Naive thymus-derived CD4-positive, alpha-beta T cell (primary cell): ENCODE measurements at regions not wholly inside any gene's neighbourhood (a gene's known extent, or its start where the extent isn't known, plus 50 kb on each side); places are given as distances from the start of the nearest gene placed in this dataset.

Experiments used
- ATAC-seq: fragments of 150-1000 bp; cut with Tn5 transposase; 2 replicates; pipeline ENCODE4 v1.10.0; 2021; ENCODE audit warnings: mild to moderate bottlenecking, moderate library complexity
- CTCF ChIA-PET: fragments of 350-600 bp; sonication (Branson Sonifier 250); formaldehyde crosslinking; loops from one replicate; lab custom pipeline; 2021; ENCODE audit warnings: antibody characterized with exemption; lab: Charles Lee
- POLR2A ChIA-PET: fragments of 350-600 bp; sonication (Branson Sonifier 250); formaldehyde crosslinking; loops from one replicate; lab custom pipeline; 2021; ENCODE audit warnings: antibody characterized with exemption, inconsistent platforms; lab: Charles Lee
- DNase-seq, 9 donors: peaks; one replicate each; pipeline versions ENCODE4 v3.0.0 to v3.0.0-alpha.2; 2020 to 2022; ENCODE audit warnings: mixed read lengths in 1 of 9
- H3K27ac ChIP-seq: one replicate; pipeline ENCODE4 v1.7.0; 2013; ENCODE audit warnings: mild to moderate bottlenecking, low read depth, low read length, moderate library complexity
- H3K27me3 ChIP-seq, 2 donors: one replicate each; pipeline ENCODE4 v1.7.0; 2013; ENCODE audit warnings: low read length in 2 of 2, mild to moderate bottlenecking in 2 of 2, moderate library complexity in 2 of 2; ENCODE audit not compliant: control insufficient read depth in 2 of 2, insufficient read depth in 2 of 2
- H3K36me3 ChIP-seq, 3 experiments: 1 replicate in 2 of 3; 2 replicates in 1 of 3; pipeline ENCODE4 v1.7.0; 2013; ENCODE audit warnings: low read length in 3 of 3, mild to moderate bottlenecking in 3 of 3, moderate library complexity in 1 of 3; ENCODE audit not compliant: insufficient read depth in 3 of 3, control insufficient read depth in 2 of 3
- H3K4me1 ChIP-seq, 2 donors: one replicate each; pipeline ENCODE4 v1.7.0; 2013; ENCODE audit warnings: low read length in 2 of 2, mild to moderate bottlenecking in 2 of 2, moderate library complexity in 1 of 2; ENCODE audit not compliant: control insufficient read depth in 2 of 2, insufficient read depth in 2 of 2
- H3K4me3 ChIP-seq: 2 replicates; pipeline ENCODE4 v1.7.0; 2013; ENCODE audit warnings: mild to moderate bottlenecking, low read length
- H3K9me3 ChIP-seq, 3 experiments: 1 replicate in 2 of 3; 2 replicates in 1 of 3; pipeline ENCODE4 v1.7.0; 2013; ENCODE audit warnings: low read length in 3 of 3; ENCODE audit not compliant: control insufficient read depth in 2 of 3
- H3K27ac Mint-ChIP-seq, 9 donors: one replicate each; pipeline ENCODE4 v1.8.0; 2020 to 2022; ENCODE audit warnings: mixed read lengths in 9 of 9, mild to moderate bottlenecking in 8 of 9, moderate library complexity in 5 of 9, inconsistent platforms in 2 of 9
- H3K27me3 Mint-ChIP-seq, 5 donors: one replicate each; pipeline ENCODE4 v1.8.0; 2021 to 2022; ENCODE audit warnings: mixed read lengths in 5 of 5, mild to moderate bottlenecking in 1 of 5
- H3K36me3 Mint-ChIP-seq, 5 donors: one replicate each; pipeline ENCODE4 v1.8.0; 2020 to 2022; ENCODE audit warnings: mixed read lengths in 5 of 5, mild to moderate bottlenecking in 3 of 5, inconsistent platforms in 1 of 5
- H3K4me1 Mint-ChIP-seq, 7 donors: one replicate each; pipeline ENCODE4 v1.8.0; 2020 to 2022; ENCODE audit warnings: mixed read lengths in 7 of 7, mild to moderate bottlenecking in 3 of 7, inconsistent platforms in 1 of 7
- H3K4me3 Mint-ChIP-seq, 10 donors: one replicate each; pipeline ENCODE4 v1.8.0; 2020 to 2022; ENCODE audit warnings: mild to moderate bottlenecking in 10 of 10, mixed read lengths in 10 of 10, moderate library complexity in 6 of 10, inconsistent platforms in 2 of 10
- H3K9me3 Mint-ChIP-seq, 11 donors: one replicate each; pipeline ENCODE4 v1.8.0; 2020 to 2022; ENCODE audit warnings: mixed read lengths in 11 of 11, mild to moderate bottlenecking in 4 of 11, inconsistent platforms in 1 of 11, moderate library complexity in 1 of 11
- intact Hi-C, 2 donors: fragments of 100-400 bp; cut with micrococcal nuclease; formaldehyde crosslinking; loops; one replicate each; pipeline ENCODE4 v1.15.1; 2023

DNA sequence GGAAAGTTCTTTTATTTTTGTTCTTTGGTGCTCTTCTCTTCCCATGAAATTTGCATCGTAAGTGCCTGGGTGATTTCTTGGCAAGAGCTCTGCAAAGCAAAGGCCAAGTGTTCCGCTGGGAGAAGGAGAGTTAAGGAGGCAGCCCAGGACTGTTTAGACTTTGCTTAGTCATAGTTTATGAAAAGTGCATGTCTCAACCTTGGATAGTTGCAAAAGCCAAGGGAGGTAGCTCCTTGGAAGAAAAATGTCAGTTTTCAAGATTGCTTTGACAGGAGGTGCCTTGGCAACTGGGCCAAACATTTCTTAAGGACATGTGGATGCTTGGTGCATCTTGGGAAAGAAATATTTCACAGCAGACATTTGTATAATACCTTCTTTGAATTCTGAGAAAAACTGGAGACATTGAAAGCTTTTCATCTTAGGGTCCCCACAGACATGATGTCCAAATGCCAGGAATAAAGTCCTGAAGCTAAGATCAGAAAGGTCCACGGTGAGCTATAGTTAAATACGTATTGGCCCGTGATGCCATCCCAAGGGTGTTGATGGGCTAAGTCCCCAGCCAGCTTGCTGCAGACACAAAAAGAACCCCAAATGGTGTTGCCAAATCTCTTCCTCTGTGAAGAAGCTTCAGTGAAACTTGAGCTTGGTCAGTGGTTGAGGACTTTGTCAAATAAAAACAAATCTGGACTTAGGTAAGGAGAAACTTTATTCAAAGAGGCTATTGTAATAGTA, 96.3 kb upstream of the THUMPD2 start:
- ATAC-seq (no peak), DNase-seq (no peak)
- H3K9me3 Mint-ChIP-seq: peaks cover 0 to 14% (median 7%) of the 10 kb centered on the region in 11 donors
- no peaks in the 10 kb centered on the region for H3K9me3 ChIP-seq
- CTCF ChIA-PET: no interaction called here
- H3K27me3 ChIP-seq: no peaks in the 10 kb centered on the region
- no peak overlapping the region for H3K4me3 ChIP-seq
- no peaks in the 10 kb centered on the region for H3K4me1 Mint-ChIP-seq
- no peaks in the 10 kb centered on the region for H3K36me3 ChIP-seq
- POLR2A ChIA-PET: no interaction called here
- peaks cover 0 to 8% (median 5%) of the 10 kb centered on the region in 5 donors for H3K27me3 Mint-ChIP-seq
- intact Hi-C loops: no loop called here
- H3K27ac ChIP-seq: no peak overlapping the region
- H3K36me3 Mint-ChIP-seq: peaks cover 0 to 3% (median 0%) of the 10 kb centered on the region in 5 donors
- H3K27ac Mint-ChIP-seq: no peak overlapping the region
- H3K4me1 ChIP-seq: no peaks in the 10 kb centered on the region
- H3K4me3 Mint-ChIP-seq: no peak overlapping the region

DNA sequence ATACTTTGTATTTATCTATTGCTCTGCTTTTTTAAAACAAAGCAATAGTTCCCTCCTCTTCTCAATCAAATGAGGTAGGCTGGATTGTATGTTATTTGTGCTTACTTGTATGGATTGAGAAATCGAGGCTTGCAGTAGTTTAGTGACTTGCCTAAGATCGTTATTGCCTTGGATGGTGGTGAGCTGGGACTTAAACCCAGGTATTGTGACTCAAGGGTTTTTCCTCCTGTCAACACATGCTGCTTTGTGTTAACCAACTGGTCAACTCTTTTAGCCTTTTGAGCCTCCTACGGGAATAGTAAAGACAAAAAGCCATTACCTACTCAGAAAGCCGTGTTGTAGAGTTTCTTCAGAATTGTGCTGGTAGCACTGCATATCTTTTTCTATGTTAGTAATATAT, 95.2 kb upstream of the THUMPD2 start:
- Histone ChIP-seq H3K27ac (no peak overlapping the region), H3K36me3 (no peaks in the 10 kb centered on the region), H3K4me1 (no peaks in the 10 kb centered on the region), H3K27me3 (no peaks in the 10 kb centered on the region), H3K9me3 (no peaks in the 10 kb centered on the region), H3K4me3 (no peak overlapping the region)
- H3K4me3 Mint-ChIP-seq: no peak overlapping the region
- H3K9me3 Mint-ChIP-seq: peaks cover 0 to 8% (median 3%) of the 10 kb centered on the region in 11 donors
- intact Hi-C loops: no loop called here
- H3K27me3 Mint-ChIP-seq: peaks cover 0 to 8% (median 5%) of the 10 kb centered on the region in 5 donors
- DNase-seq (no peak), ATAC-seq (no peak)
- ChIA-PET POLR2A (no interaction called here), CTCF (no interaction called here)
- no peak overlapping the region for H3K27ac Mint-ChIP-seq
- peaks cover 0 to 3% (median 0%) of the 10 kb centered on the region in 5 donors for H3K36me3 Mint-ChIP-seq
- no peaks in the 10 kb centered on the region for H3K4me1 Mint-ChIP-seq

DNA sequence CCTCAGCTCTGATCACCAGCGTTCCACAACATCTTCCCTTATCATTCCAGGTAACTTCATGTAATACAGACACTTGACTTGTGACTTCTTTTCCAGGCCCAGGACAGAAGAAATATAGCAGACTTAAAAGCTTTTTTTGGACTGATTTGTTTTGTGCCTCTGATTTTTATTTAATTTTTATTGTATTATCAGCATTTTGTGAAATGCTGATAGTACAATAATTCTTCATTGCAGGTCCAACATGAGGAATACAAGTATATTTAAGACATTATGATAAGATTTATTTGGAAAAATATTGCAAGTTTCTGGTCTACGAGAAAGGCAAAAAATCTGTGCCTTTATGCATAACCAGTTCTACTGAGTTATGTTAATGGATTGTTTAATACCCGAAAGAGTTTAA, 94.5 kb upstream of the THUMPD2 start:
- intact Hi-C loops: no loop called here
- CTCF ChIA-PET: no interaction called here
- H3K27ac ChIP-seq: no peak overlapping the region
- H3K4me3 ChIP-seq: no peak overlapping the region
- H3K9me3 Mint-ChIP-seq: peaks cover 0 to 5% (median 0%) of the 10 kb centered on the region in 11 donors
- DNase-seq (no peak), ATAC-seq (no peak)
- peaks cover 0 to 10% (median 5%) of the 10 kb centered on the region in 5 donors for H3K27me3 Mint-ChIP-seq
- H3K9me3 ChIP-seq: no peaks in the 10 kb centered on the region
- no peak overlapping the region for H3K27ac Mint-ChIP-seq
- POLR2A ChIA-PET: no interaction called here
- no peaks in the 10 kb centered on the region for H3K36me3 ChIP-seq
- H3K36me3 Mint-ChIP-seq: no peaks in the 10 kb centered on the region
- H3K4me1 Mint-ChIP-seq: no peaks in the 10 kb centered on the region
- H3K4me3 Mint-ChIP-seq: no peak overlapping the region
- H3K27me3 ChIP-seq: no peaks in the 10 kb centered on the region
- H3K4me1 ChIP-seq: no peaks in the 10 kb centered on the region

DNA sequence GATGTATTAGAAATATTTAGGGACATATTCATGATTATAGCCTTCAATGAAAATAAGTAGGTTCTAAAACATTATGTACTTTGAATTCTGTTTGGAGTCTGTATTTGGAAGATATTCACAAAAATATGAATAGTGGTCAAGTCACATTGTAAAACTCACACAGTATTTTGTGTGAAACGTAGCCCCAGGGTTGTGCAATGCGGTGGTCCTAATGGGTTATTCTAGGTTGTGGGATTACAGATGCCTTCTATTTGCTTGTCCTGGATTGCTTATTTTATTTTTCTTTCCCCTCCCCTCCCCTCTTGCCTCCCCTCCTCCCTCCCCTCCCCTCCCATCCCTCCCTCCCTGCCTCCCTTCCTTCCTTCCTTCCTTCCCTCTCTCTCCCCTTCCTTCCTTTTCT, 93.7 kb upstream of the THUMPD2 start:
- POLR2A ChIA-PET: no interaction called here
- H3K27ac ChIP-seq: no peak overlapping the region

DNA sequence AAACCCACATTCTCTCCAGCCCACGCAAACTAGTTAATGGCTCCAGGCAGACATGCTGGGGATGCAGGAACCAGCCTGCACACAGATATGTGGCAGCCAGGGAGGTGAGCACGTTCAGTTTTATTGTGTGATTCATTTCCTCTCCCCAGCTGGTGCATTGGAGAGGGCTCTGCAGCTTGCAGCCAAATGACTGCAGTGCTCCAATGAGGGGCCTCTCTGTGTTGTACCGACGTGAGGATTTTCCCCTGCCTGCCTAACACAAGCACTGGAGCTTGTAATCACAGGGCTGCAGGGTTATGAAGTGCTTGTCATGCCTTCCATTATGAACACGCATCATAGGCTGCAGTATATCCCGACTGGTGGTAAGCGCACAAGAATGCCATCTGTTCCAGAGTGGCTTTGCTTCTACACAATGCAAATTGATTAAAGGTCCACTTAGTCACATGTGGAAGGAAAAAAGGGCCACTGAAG, 92.3 kb upstream of the THUMPD2 start:
- Histone ChIP-seq H3K27ac (no peak overlapping the region), H3K27me3 (no peaks in the 10 kb centered on the region), H3K4me3 (no peak overlapping the region), H3K4me1 (no peaks in the 10 kb centered on the region), H3K36me3 (no peaks in the 10 kb centered on the region), H3K9me3 (no peaks in the 10 kb centered on the region)
- CTCF ChIA-PET: no interaction called here
- ATAC-seq: no peak
- H3K4me3 Mint-ChIP-seq: no peak overlapping the region
- peaks cover 0 to 10% (median 4%) of the 10 kb centered on the region in 5 donors for H3K27me3 Mint-ChIP-seq
- POLR2A ChIA-PET: no interaction called here
- no peaks in the 10 kb centered on the region for H3K36me3 Mint-ChIP-seq
- DNase-seq: no peak
- no peaks in the 10 kb centered on the region for H3K4me1 Mint-ChIP-seq
- H3K27ac Mint-ChIP-seq: no peak overlapping the region
- intact Hi-C loops: no loop called here
- H3K9me3 Mint-ChIP-seq: peaks cover 0 to 1% (median 0%) of the 10 kb centered on the region in 11 donors

More for the DNA sequence above, 93.7 kb upstream of the THUMPD2 start:
- Mint-ChIP-seq H3K4me1 (no peaks in the 10 kb centered on the region), H3K36me3 (no peaks in the 10 kb centered on the region), H3K27me3 (peaks cover 0 to 10% (median 5%) of the 10 kb centered on the region in 5 donors), H3K9me3 (peaks cover 0 to 4% (median 0%) of the 10 kb centered on the region in 11 donors), H3K27ac (no peak overlapping the region), H3K4me3 (no peak overlapping the region)
- no peak overlapping the region for H3K4me3 ChIP-seq
- H3K4me1 ChIP-seq: no peaks in the 10 kb centered on the region
- H3K27me3 ChIP-seq: no peaks in the 10 kb centered on the region
- no peak for ATAC-seq
- H3K9me3 ChIP-seq: no peaks in the 10 kb centered on the region
- no peak for DNase-seq
- CTCF ChIA-PET: no interaction called here
- H3K36me3 ChIP-seq: no peaks in the 10 kb centered on the region
- intact Hi-C loops: no loop called here

DNA sequence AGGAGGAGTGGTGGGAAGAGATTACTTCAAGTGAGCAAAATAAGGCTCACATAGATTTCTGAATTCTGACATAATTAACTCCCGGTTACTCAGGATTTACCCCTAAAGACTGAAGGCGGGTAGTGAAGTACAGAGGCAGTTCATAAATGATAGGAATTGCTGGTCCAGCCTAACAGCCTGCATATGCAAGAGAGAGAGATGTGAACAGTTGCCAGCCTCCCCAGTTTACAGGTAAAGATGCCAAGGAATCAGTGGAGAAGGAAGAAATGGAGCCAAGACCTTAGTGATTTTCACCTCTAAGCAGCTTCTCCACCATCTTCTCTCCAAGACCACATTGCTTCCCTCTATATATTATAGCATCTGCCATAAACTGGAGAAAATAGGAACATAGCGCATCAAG, 91.8 kb upstream of the THUMPD2 start:
- Histone ChIP-seq H3K4me1 (no peaks in the 10 kb centered on the region), H3K9me3 (no peaks in the 10 kb centered on the region), H3K27me3 (no peaks in the 10 kb centered on the region), H3K36me3 (no peaks in the 10 kb centered on the region), H3K4me3 (no peak overlapping the region), H3K27ac (no peak overlapping the region)
- POLR2A ChIA-PET: no interaction called here
- H3K9me3 Mint-ChIP-seq: no peaks in the 10 kb centered on the region
- CTCF ChIA-PET: no interaction called here
- intact Hi-C loops: no loop called here
- ATAC-seq (no peak), DNase-seq (no peak)
- H3K27ac Mint-ChIP-seq: no peak overlapping the region
- H3K4me3 Mint-ChIP-seq: no peak overlapping the region
- peaks cover 0 to 9% (median 4%) of the 10 kb centered on the region in 5 donors for H3K27me3 Mint-ChIP-seq
- H3K4me1 Mint-ChIP-seq: no peaks in the 10 kb centered on the region
- H3K36me3 Mint-ChIP-seq: no peaks in the 10 kb centered on the region

DNA sequence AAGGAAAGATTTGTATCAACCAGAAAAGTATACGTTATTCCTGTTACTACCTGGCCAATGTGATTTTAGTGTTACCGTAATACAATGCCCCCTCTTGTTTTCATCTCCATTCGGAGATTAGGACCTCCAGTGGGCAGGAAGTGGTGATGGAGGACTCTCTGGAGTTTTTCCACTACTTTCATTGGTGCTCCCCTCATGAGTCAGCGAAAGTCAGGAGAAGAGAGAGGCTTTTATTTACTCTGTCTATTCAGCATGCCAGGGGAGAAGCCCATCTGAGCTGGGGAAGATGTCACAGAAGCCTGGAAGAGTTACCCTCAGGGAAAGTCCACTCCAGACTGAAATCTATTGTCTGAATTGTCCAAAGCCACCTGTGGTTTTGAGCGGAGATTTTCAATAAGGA, 88.2 kb upstream of the THUMPD2 start:
- Histone ChIP-seq H3K36me3 (no peaks in the 10 kb centered on the region), H3K4me1 (no peaks in the 10 kb centered on the region), H3K27me3 (no peaks in the 10 kb centered on the region), H3K9me3 (no peaks in the 10 kb centered on the region), H3K4me3 (no peak overlapping the region), H3K27ac (no peak overlapping the region)
- Mint-ChIP-seq H3K4me1 (no peaks in the 10 kb centered on the region), H3K27ac (no peak overlapping the region), H3K4me3 (no peak overlapping the region), H3K27me3 (peaks cover 0 to 21% (median 9%) of the 10 kb centered on the region in 5 donors), H3K9me3 (peaks cover 0 to 10% (median 4%) of the 10 kb centered on the region in 11 donors), H3K36me3 (peaks cover 0 to 6% (median 0%) of the 10 kb centered on the region in 5 donors)
- DNase-seq: no peak
- intact Hi-C loops: no loop called here
- ChIA-PET POLR2A (no interaction called here), CTCF (no interaction called here)
- no peak for ATAC-seq
